ENCODE measurements at regions not wholly inside any gene's neighbourhood (a gene's known extent, or its start where the extent isn't known, plus 50 kb on each side); places are given as distances from the start of the nearest gene placed in this dataset.

DNA sequence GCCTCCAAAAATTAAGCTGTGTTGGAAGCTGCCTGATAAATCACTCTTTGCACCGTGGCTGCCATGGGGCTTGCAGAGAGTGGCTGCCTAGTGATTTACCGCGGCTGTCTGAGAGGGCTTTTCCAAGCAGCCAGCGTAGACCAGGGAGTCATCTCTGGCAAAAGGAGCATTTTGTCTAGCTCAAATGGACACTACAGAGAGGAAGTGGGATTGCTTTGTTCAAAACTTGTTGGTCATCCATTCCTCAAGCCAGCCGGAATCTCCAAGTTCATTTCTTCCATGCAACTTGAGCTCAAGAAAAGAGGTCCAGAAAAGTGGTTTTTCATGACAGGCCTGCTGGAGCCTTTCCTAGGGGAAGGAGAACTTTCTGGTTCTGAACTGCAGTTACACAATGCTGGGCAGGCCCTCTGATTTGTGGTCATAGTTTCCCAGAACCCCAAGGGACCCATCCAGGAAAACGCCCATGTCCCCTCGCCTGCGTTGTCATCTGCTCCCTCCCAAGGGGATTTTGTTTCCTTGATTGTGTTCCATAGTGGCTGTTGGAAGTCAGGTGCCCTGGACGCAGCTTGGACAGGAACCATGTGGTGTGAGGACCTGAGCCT lies 108.1 kb downstream of the TRIB2 start:
- ATAC-seq: no peak
- Histone ChIP-seq H3K36me3 (ENCODE audit: control insufficient read depth, insufficient read depth, low read length) (no peaks in the 10 kb centered on the region), H3K27me3 (ENCODE audit: control insufficient read depth in 2 of 2, insufficient read depth in 2 of 2, low read length in 2 of 2) (peaks cover 7 to 29% of the 10 kb centered on the region in 2 experiments; a peak in 4 of 5 replicates), H3K4me3 (no peak overlapping the region), H3K79me2 (ENCODE audit: control insufficient read depth, insufficient read depth, low read length) (no peaks in the 10 kb centered on the region), H3K9ac (ENCODE audit: insufficient read depth in 1 of 2, low read depth in 2 of 2, low read length in 2 of 2) (no peak overlapping the region), H3K9me3 (replicated peaks; ENCODE audit: control insufficient read depth, insufficient read depth, low read depth, low read length) (no peaks in the 10 kb centered on the region), H3K4me2 (ENCODE audit: insufficient read depth, low read length) (no peak overlapping the region), H2AFZ (ENCODE audit: low read depth, low read length) (no peak overlapping the region), H3K4me1 (replicated peaks in 1 of 2; ENCODE audit: control insufficient read depth in 2 of 2, insufficient read depth in 2 of 2, low read length in 2 of 2) (no peaks in the 10 kb centered on the region), H4K20me1 (replicated peaks; ENCODE audit: control insufficient read depth, insufficient read depth, low read length) (no peaks in the 10 kb centered on the region), H3K9me1 (ENCODE audit: control insufficient read depth, insufficient read depth, low read length) (no peaks in the 10 kb centered on the region), H3K27ac (ENCODE audit: extremely low read depth, low read depth, low read length) (no peak overlapping the region)
- no peak for DNase-seq (ENCODE audit: extremely low read depth in 1 of 4, low spot score in 3 of 4)
- in situ Hi-C loops (cut with MboI) (no loop called here), intact Hi-C loops (cut with micrococcal nuclease) (no loop called here)
- ChIA-PET POLR2A (interaction anchor here (0.6 kb wide), 1 partner anchor 9 kb away, joined by 3 read pairs; no protein-coding TSS in a partner anchor), CTCF (ENCODE audit: low intra/inter-chr PET ratio) (no interaction called here)
- 12% methylated on average over 9 of the region's 9 CpGs for WGBS (ENCODE audit: insufficient coverage, low coverage, missing lambda C conversion rate)
- FAIRE-seq: no peak
- BruUV-seq (replicated peaks): no TSS peak
- TF ChIP-seq, protein P1, sequence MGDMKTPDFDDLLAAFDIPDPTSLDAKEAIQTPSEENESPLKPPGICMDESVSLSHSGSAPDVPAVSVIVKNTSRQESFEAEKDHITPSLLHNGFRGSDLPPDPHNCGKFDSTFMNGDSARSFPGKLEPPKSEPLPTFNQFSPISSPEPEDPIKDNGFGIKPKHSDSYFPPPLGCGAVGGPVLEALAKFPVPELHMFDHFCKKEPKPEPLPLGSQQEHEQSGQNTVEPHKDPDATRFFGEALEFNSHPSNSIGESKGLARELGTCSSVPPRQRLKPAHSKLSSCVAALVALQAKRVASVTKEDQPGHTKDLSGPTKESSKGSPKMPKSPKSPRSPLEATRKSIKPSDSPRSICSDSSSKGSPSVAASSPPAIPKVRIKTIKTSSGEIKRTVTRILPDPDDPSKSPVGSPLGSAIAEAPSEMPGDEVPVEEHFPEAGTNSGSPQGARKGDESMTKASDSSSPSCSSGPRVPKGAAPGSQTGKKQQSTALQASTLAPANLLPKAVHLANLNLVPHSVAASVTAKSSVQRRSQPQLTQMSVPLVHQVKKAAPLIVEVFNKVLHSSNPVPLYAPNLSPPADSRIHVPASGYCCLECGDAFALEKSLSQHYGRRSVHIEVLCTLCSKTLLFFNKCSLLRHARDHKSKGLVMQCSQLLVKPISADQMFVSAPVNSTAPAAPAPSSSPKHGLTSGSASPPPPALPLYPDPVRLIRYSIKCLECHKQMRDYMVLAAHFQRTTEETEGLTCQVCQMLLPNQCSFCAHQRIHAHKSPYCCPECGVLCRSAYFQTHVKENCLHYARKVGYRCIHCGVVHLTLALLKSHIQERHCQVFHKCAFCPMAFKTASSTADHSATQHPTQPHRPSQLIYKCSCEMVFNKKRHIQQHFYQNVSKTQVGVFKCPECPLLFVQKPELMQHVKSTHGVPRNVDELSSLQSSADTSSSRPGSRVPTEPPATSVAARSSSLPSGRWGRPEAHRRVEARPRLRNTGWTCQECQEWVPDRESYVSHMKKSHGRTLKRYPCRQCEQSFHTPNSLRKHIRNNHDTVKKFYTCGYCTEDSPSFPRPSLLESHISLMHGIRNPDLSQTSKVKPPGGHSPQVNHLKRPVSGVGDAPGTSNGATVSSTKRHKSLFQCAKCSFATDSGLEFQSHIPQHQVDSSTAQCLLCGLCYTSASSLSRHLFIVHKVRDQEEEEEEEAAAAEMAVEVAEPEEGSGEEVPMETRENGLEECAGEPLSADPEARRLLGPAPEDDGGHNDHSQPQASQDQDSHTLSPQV (IDR thresholded peaks at IDR 0.05): no peak
- TF ChIP-seq ZSCAN32 (CRISPR knock-in tag; IDR thresholded peaks at IDR 0.05) (no peak), ZNF431 (CRISPR knock-in tag; IDR thresholded peaks at IDR 0.05) (no peak), TEAD1 (CRISPR knock-in tag; IDR thresholded peaks at IDR 0.05) (no peak), SP1 (CRISPR knock-in tag; IDR thresholded peaks at IDR 0.05) (no peak), ZNF184 (CRISPR knock-in tag; IDR thresholded peaks at IDR 0.05) (no peak)
- TF ChIP-seq, protein P2, sequence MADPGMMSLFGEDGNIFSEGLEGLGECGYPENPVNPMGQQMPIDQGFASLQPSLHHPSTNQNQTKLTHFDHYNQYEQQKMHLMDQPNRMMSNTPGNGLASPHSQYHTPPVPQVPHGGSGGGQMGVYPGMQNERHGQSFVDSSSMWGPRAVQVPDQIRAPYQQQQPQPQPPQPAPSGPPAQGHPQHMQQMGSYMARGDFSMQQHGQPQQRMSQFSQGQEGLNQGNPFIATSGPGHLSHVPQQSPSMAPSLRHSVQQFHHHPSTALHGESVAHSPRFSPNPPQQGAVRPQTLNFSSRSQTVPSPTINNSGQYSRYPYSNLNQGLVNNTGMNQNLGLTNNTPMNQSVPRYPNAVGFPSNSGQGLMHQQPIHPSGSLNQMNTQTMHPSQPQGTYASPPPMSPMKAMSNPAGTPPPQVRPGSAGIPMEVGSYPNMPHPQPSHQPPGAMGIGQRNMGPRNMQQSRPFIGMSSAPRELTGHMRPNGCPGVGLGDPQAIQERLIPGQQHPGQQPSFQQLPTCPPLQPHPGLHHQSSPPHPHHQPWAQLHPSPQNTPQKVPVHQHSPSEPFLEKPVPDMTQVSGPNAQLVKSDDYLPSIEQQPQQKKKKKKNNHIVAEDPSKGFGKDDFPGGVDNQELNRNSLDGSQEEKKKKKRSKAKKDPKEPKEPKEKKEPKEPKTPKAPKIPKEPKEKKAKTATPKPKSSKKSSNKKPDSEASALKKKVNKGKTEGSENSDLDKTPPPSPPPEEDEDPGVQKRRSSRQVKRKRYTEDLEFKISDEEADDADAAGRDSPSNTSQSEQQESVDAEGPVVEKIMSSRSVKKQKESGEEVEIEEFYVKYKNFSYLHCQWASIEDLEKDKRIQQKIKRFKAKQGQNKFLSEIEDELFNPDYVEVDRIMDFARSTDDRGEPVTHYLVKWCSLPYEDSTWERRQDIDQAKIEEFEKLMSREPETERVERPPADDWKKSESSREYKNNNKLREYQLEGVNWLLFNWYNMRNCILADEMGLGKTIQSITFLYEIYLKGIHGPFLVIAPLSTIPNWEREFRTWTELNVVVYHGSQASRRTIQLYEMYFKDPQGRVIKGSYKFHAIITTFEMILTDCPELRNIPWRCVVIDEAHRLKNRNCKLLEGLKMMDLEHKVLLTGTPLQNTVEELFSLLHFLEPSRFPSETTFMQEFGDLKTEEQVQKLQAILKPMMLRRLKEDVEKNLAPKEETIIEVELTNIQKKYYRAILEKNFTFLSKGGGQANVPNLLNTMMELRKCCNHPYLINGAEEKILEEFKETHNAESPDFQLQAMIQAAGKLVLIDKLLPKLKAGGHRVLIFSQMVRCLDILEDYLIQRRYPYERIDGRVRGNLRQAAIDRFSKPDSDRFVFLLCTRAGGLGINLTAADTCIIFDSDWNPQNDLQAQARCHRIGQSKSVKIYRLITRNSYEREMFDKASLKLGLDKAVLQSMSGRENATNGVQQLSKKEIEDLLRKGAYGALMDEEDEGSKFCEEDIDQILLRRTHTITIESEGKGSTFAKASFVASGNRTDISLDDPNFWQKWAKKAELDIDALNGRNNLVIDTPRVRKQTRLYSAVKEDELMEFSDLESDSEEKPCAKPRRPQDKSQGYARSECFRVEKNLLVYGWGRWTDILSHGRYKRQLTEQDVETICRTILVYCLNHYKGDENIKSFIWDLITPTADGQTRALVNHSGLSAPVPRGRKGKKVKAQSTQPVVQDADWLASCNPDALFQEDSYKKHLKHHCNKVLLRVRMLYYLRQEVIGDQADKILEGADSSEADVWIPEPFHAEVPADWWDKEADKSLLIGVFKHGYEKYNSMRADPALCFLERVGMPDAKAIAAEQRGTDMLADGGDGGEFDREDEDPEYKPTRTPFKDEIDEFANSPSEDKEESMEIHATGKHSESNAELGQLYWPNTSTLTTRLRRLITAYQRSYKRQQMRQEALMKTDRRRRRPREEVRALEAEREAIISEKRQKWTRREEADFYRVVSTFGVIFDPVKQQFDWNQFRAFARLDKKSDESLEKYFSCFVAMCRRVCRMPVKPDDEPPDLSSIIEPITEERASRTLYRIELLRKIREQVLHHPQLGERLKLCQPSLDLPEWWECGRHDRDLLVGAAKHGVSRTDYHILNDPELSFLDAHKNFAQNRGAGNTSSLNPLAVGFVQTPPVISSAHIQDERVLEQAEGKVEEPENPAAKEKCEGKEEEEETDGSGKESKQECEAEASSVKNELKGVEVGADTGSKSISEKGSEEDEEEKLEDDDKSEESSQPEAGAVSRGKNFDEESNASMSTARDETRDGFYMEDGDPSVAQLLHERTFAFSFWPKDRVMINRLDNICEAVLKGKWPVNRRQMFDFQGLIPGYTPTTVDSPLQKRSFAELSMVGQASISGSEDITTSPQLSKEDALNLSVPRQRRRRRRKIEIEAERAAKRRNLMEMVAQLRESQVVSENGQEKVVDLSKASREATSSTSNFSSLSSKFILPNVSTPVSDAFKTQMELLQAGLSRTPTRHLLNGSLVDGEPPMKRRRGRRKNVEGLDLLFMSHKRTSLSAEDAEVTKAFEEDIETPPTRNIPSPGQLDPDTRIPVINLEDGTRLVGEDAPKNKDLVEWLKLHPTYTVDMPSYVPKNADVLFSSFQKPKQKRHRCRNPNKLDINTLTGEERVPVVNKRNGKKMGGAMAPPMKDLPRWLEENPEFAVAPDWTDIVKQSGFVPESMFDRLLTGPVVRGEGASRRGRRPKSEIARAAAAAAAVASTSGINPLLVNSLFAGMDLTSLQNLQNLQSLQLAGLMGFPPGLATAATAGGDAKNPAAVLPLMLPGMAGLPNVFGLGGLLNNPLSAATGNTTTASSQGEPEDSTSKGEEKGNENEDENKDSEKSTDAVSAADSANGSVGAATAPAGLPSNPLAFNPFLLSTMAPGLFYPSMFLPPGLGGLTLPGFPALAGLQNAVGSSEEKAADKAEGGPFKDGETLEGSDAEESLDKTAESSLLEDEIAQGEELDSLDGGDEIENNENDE (IDR thresholded peaks at IDR 0.05; ENCODE audit: low read depth, low read length): no peak
